ENCODE measurements at regions not wholly inside any gene's neighbourhood (a gene's known extent, or its start where the extent isn't known, plus 50 kb on each side); places are given as distances from the start of the nearest gene placed in this dataset.
"Not testable (repeated sequence)": the region's sequence is repeated elsewhere in the genome, so short reads cannot be mapped to it uniquely, and the experiment has no call there.

GRCh38 chr2:191507252-191507853 is 170.6 kb upstream of the NABP1 start:
- not testable (repeated sequence) for H3K4me1 ChIP-seq (ENCODE audit: control insufficient read depth in 3 of 3, insufficient read depth in 2 of 3, low read depth in 1 of 3, low read length in 2 of 3); DNase-seq; H3K9me3 ChIP-seq (ENCODE audit: control insufficient read depth in 2 of 2, insufficient read depth in 1 of 2, low read depth in 1 of 2, low read length in 1 of 2); H3K27me3 ChIP-seq (ENCODE audit: control insufficient read depth in 3 of 3, insufficient read depth in 3 of 3, low read length in 3 of 3); FAIRE-seq; H3K27ac ChIP-seq (ENCODE audit: low read depth in 1 of 3, low read length in 2 of 3); H3K36me3 ChIP-seq (ENCODE audit: control insufficient read depth in 3 of 3, insufficient read depth in 2 of 3, low read depth in 1 of 3, low read length in 3 of 3); H3K4me3 ChIP-seq (ENCODE audit: low read depth in 1 of 3, low read length in 3 of 3)
- 43 to 72% (median 44%) methylated on average over 7 to 8 of the region's 8 CpGs for WGBS, 3 donors

DNA sequence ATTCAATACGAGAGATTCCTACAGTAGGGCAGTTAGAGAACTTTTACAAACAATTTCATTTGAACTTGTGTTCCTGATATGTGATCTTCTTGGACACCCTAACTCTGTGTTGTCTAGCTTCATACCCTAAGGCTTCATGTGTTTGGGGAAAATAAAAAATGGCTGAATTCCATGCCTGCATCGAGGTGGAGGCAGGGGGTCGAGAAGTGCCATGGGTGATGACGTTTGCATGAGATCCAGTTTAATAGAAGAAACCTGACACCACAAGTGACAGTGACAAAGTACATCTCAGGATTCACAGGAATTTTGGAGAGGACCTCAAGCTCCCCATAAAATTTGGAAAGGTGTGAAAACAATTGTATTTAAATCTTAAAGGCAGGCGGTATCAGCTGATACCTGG is 169.2 kb upstream of the NABP1 start:
- DNase-seq (no peak), FAIRE-seq (no peak)
- H3K27me3 ChIP-seq (ENCODE audit: control insufficient read depth in 3 of 3, insufficient read depth in 3 of 3, low read length in 3 of 3) = no peaks in the 10 kb centered on the region
- peaks cover 0 to 9% of the 10 kb centered on the region in 2 donors for H3K9me3 ChIP-seq (ENCODE audit: control insufficient read depth in 2 of 2, insufficient read depth in 1 of 2, low read depth in 1 of 2, low read length in 1 of 2)
- WGBS, 3 donors = 82 to 87% (median 86%) methylated on average over 5 of the region's 5 CpGs
- no peaks in the 10 kb centered on the region for H3K4me1 ChIP-seq (ENCODE audit: control insufficient read depth in 3 of 3, insufficient read depth in 2 of 3, low read depth in 1 of 3, low read length in 2 of 3)
- H3K4me3 ChIP-seq (ENCODE audit: low read depth in 1 of 3, low read length in 3 of 3) = no peak overlapping the region
- no peak overlapping the region for H3K27ac ChIP-seq (ENCODE audit: low read depth in 1 of 3, low read length in 2 of 3)
- H3K36me3 ChIP-seq (ENCODE audit: control insufficient read depth in 3 of 3, insufficient read depth in 2 of 3, low read depth in 1 of 3, low read length in 3 of 3) = no peaks in the 10 kb centered on the region

DNA sequence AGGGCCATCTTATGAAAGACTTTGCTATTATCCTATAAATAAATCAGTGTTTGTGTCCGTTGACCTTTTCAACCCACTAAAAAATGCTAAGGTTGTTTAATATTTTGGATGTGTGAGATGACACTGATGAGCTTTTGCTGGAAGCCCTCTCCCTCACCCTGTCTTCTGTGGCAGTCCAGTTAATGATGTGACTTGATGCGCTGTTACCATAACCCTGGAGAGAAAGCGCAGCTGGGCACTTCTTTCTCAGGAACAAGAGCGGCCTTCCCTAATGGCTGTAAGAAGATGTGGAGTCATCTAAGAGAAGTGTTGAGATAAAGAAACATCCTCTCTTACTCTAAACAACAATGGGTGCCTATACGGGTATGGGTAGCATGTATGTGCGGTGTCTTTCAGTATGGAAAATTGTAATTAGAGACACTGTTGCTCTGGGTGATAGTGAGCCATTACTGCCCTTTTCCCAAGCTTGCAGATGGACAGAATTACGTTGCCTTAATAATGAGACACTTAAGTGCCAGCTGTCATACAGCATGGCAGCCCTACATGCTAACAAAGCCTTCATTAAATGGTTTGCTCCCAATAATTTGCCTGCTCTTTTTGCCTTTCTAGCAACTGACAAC is 165.6 kb upstream of the NABP1 start:
- no peak for FAIRE-seq
- Histone ChIP-seq H3K36me3 (ENCODE audit: control insufficient read depth in 3 of 3, insufficient read depth in 2 of 3, low read depth in 1 of 3, low read length in 3 of 3) (no peaks in the 10 kb centered on the region), H3K9me3 (ENCODE audit: control insufficient read depth in 2 of 2, insufficient read depth in 1 of 2, low read depth in 1 of 2, low read length in 1 of 2) (peaks cover 0 to 1% of the 10 kb centered on the region in 2 donors), H3K27ac (ENCODE audit: low read depth in 1 of 3, low read length in 2 of 3) (no peak overlapping the region), H3K4me3 (ENCODE audit: low read depth in 1 of 3, low read length in 3 of 3) (no peak overlapping the region), H3K27me3 (ENCODE audit: control insufficient read depth in 3 of 3, insufficient read depth in 3 of 3, low read length in 3 of 3) (no peaks in the 10 kb centered on the region), H3K4me1 (ENCODE audit: control insufficient read depth in 3 of 3, insufficient read depth in 2 of 3, low read depth in 1 of 3, low read length in 2 of 3) (peaks cover 0 to 2% (median 0%) of the 10 kb centered on the region in 3 donors)
- WGBS, 3 donors = 84 to 90% (median 85%) methylated on average over 7 of the region's 7 CpGs
- DNase-seq = no peak

GRCh38 chr2:191512874-191513273 is 165.1 kb upstream of the NABP1 start:
- no peak for DNase-seq
- FAIRE-seq = no peak
- H3K9me3 ChIP-seq (ENCODE audit: control insufficient read depth in 2 of 2, insufficient read depth in 1 of 2, low read depth in 1 of 2, low read length in 1 of 2) = no peaks in the 10 kb centered on the region
- peaks cover 0 to 2% (median 0%) of the 10 kb centered on the region in 3 donors for H3K4me1 ChIP-seq (ENCODE audit: control insufficient read depth in 3 of 3, insufficient read depth in 2 of 3, low read depth in 1 of 3, low read length in 2 of 3)
- no peak overlapping the region for H3K4me3 ChIP-seq (ENCODE audit: low read depth in 1 of 3, low read length in 3 of 3)
- H3K36me3 ChIP-seq (ENCODE audit: control insufficient read depth in 3 of 3, insufficient read depth in 2 of 3, low read depth in 1 of 3, low read length in 3 of 3) = no peaks in the 10 kb centered on the region
- WGBS, 3 donors = 83 to 86% (median 84%) methylated on average over 3 of the region's 3 CpGs
- no peaks in the 10 kb centered on the region for H3K27me3 ChIP-seq (ENCODE audit: control insufficient read depth in 3 of 3, insufficient read depth in 3 of 3, low read length in 3 of 3)
- no peak overlapping the region for H3K27ac ChIP-seq (ENCODE audit: low read depth in 1 of 3, low read length in 2 of 3)

GRCh38 chr2:191514613-191515012 is 163.3 kb upstream of the NABP1 start:
- WGBS, 3 donors = 38 to 67% (median 52%) methylated on average over 3 to 4 of the region's 4 CpGs
- DNase-seq = no peak
- no peak overlapping the region for H3K4me3 ChIP-seq (ENCODE audit: low read depth in 1 of 3, low read length in 3 of 3)
- no peaks in the 10 kb centered on the region for H3K9me3 ChIP-seq (ENCODE audit: control insufficient read depth in 2 of 2, insufficient read depth in 1 of 2, low read depth in 1 of 2, low read length in 1 of 2)
- H3K36me3 ChIP-seq (ENCODE audit: control insufficient read depth in 3 of 3, insufficient read depth in 2 of 3, low read depth in 1 of 3, low read length in 3 of 3) = no peaks in the 10 kb centered on the region
- H3K27me3 ChIP-seq (ENCODE audit: control insufficient read depth in 3 of 3, insufficient read depth in 3 of 3, low read length in 3 of 3) = no peaks in the 10 kb centered on the region
- peaks cover 0 to 2% (median 0%) of the 10 kb centered on the region in 3 donors for H3K4me1 ChIP-seq (ENCODE audit: control insufficient read depth in 3 of 3, insufficient read depth in 2 of 3, low read depth in 1 of 3, low read length in 2 of 3)
- no peak overlapping the region for H3K27ac ChIP-seq (ENCODE audit: low read depth in 1 of 3, low read length in 2 of 3)
- no peak for FAIRE-seq

- H3K4me1 ChIP-seq (ENCODE audit: control insufficient read depth in 3 of 3, insufficient read depth in 2 of 3, low read depth in 1 of 3, low read length in 2 of 3) = peaks cover 0 to 2% (median 0%) of the 10 kb centered on the region in 3 donors
- H3K36me3 ChIP-seq (ENCODE audit: control insufficient read depth in 3 of 3, insufficient read depth in 2 of 3, low read depth in 1 of 3, low read length in 3 of 3) = no peaks in the 10 kb centered on the region
- no peak for FAIRE-seq
Measured at GRCh38 chr2:191515551-191515950, 162.4 kb upstream of the NABP1 start.

DNA sequence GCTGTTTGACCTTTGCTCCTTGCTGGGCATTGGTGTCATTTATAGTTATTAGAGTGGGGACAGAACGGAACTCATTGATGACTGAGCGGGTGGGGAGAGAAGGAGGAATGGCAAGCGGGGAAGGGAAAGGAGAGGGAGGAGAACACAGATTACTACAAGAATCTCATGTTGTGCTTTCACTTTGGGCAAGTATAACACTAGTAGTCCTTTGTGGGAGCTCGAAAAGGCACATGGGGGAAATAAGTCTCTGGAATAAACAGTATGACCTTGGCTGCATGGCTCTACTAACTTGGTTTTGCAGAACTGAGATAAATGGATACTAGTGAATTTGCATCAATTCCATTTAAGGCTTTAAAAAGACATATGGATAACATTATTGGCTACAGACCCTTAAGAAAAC is 161.7 kb upstream of the NABP1 start:
- Histone ChIP-seq H3K4me3 (ENCODE audit: low read depth in 1 of 3, low read length in 3 of 3) (no peak overlapping the region), H3K36me3 (ENCODE audit: control insufficient read depth in 3 of 3, insufficient read depth in 2 of 3, low read depth in 1 of 3, low read length in 3 of 3) (no peaks in the 10 kb centered on the region), H3K27ac (ENCODE audit: low read depth in 1 of 3, low read length in 2 of 3) (no peak overlapping the region), H3K9me3 (ENCODE audit: control insufficient read depth in 2 of 2, insufficient read depth in 1 of 2, low read depth in 1 of 2, low read length in 1 of 2) (no peaks in the 10 kb centered on the region), H3K4me1 (ENCODE audit: control insufficient read depth in 3 of 3, insufficient read depth in 2 of 3, low read depth in 1 of 3, low read length in 2 of 3) (peaks cover 0 to 2% (median 0%) of the 10 kb centered on the region in 3 donors), H3K27me3 (ENCODE audit: control insufficient read depth in 3 of 3, insufficient read depth in 3 of 3, low read length in 3 of 3) (no peaks in the 10 kb centered on the region)
- 33 to 64% (median 48%) methylated on average over 4 of the region's 4 CpGs for WGBS, 3 donors
- peak; percentile 6 to 24 for DNase-seq
- no peak for FAIRE-seq

More at GRCh38 chr2:191515551-191515950, 162.4 kb upstream of the NABP1 start:
- Histone ChIP-seq H3K4me3 (ENCODE audit: low read depth in 1 of 3, low read length in 3 of 3) (no peak overlapping the region), H3K9me3 (ENCODE audit: control insufficient read depth in 2 of 2, insufficient read depth in 1 of 2, low read depth in 1 of 2, low read length in 1 of 2) (no peaks in the 10 kb centered on the region), H3K27me3 (ENCODE audit: control insufficient read depth in 3 of 3, insufficient read depth in 3 of 3, low read length in 3 of 3) (no peaks in the 10 kb centered on the region), H3K27ac (ENCODE audit: low read depth in 1 of 3, low read length in 2 of 3) (no peak overlapping the region)
- WGBS, 3 donors = 67 to 79% (median 72%) methylated on average over 3 of the region's 3 CpGs
- no peak for DNase-seq

GRCh38 chr2:191521608-191522208 is 156.2 kb upstream of the NABP1 start:
- no peaks in the 10 kb centered on the region for H3K4me1 ChIP-seq (ENCODE audit: control insufficient read depth in 3 of 3, insufficient read depth in 2 of 3, low read depth in 1 of 3, low read length in 2 of 3)
- DNase-seq = peak; percentile 29 to 53
- 11 to 33% (median 20%) methylated on average over 1 of the region's 1 CpG for WGBS, 3 donors
- H3K36me3 ChIP-seq (ENCODE audit: control insufficient read depth in 3 of 3, insufficient read depth in 2 of 3, low read depth in 1 of 3, low read length in 3 of 3) = no peaks in the 10 kb centered on the region
- no peak overlapping the region for H3K4me3 ChIP-seq (ENCODE audit: low read depth in 1 of 3, low read length in 3 of 3)
- peak; percentile 74 for FAIRE-seq
- H3K9me3 ChIP-seq (ENCODE audit: control insufficient read depth in 2 of 2, insufficient read depth in 1 of 2, low read depth in 1 of 2, low read length in 1 of 2) = no peaks in the 10 kb centered on the region
- H3K27me3 ChIP-seq (ENCODE audit: control insufficient read depth in 3 of 3, insufficient read depth in 3 of 3, low read length in 3 of 3) = no peaks in the 10 kb centered on the region
- no peak overlapping the region for H3K27ac ChIP-seq (ENCODE audit: low read depth in 1 of 3, low read length in 2 of 3)
